ENCODE measurements at regions not wholly inside any gene's neighbourhood (a gene's known extent, or its start where the extent isn't known, plus 50 kb on each side); places are given as distances from the start of the nearest gene placed in this dataset.

DNA sequence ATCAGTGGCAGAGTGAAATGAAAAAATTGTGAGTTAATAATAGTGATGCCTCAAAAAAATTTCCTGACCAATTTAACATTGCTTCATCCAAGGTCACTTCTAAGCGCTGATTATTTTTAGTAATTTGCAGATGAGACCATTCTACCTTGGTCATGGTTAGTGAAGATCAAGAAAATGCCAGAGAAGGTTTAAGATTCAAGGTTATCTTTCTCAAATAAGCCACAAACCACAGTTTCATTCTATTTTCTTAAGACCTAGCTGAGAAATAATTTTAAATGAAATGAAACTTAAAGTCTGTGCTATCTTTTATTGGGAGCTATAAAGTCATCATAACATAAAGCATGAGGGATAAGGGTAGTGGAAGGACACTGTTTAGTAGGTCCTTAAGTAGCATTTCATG is 353.9 kb upstream of the NAALADL2 start:
- H3K27me3 ChIP-seq (ENCODE audit: insufficient read depth, insufficient read length) = no peaks in the 10 kb centered on the region
- DNase-seq (ENCODE audit: low read depth, low spot score) = no peak
- no peaks in the 10 kb centered on the region for H3K4me1 ChIP-seq (ENCODE audit: insufficient read depth, insufficient read length)
- no peak overlapping the region for H3K9ac ChIP-seq (ENCODE audit: insufficient read length, low read depth)
- H3K9me3 ChIP-seq (ENCODE audit: insufficient read depth, low read length) = no peaks in the 10 kb centered on the region
- H3K36me3 ChIP-seq (ENCODE audit: insufficient read depth, insufficient read length, low read length) = no peaks in the 10 kb centered on the region
- TF ChIP-seq ZNF274 (IDR thresholded peaks at IDR 0.05; ENCODE audit: low read depth, low read length) = no peak
- no peak for TF ChIP-seq YY1 (IDR thresholded peaks at IDR 0.05; ENCODE audit: insufficient read depth, insufficient read length)
- TF ChIP-seq SUZ12 (IDR thresholded peaks at IDR 0.05; ENCODE audit: extremely low read depth, insufficient read depth, insufficient read length) = no peak
- H3K4me3 ChIP-seq (ENCODE audit: insufficient read length, low read depth) = no peak overlapping the region

GRCh38 chr3:174524203-174524602 is 334.9 kb upstream of the NAALADL2 start:
- Histone ChIP-seq H3K9ac (ENCODE audit: insufficient read length, low read depth) (no peak overlapping the region), H3K4me3 (ENCODE audit: insufficient read length, low read depth) (no peak overlapping the region), H3K36me3 (ENCODE audit: insufficient read depth, insufficient read length, low read length) (no peaks in the 10 kb centered on the region), H3K27me3 (ENCODE audit: insufficient read depth, insufficient read length) (no peaks in the 10 kb centered on the region), H3K9me3 (ENCODE audit: insufficient read depth, low read length) (no peaks in the 10 kb centered on the region), H3K4me1 (ENCODE audit: insufficient read depth, insufficient read length) (no peaks in the 10 kb centered on the region)
- DNase-seq (ENCODE audit: low read depth, low spot score) = no peak
- TF ChIP-seq YY1 (IDR thresholded peaks at IDR 0.05; ENCODE audit: insufficient read depth, insufficient read length) (no peak), ZNF274 (IDR thresholded peaks at IDR 0.05; ENCODE audit: low read depth, low read length) (no peak)

DNA sequence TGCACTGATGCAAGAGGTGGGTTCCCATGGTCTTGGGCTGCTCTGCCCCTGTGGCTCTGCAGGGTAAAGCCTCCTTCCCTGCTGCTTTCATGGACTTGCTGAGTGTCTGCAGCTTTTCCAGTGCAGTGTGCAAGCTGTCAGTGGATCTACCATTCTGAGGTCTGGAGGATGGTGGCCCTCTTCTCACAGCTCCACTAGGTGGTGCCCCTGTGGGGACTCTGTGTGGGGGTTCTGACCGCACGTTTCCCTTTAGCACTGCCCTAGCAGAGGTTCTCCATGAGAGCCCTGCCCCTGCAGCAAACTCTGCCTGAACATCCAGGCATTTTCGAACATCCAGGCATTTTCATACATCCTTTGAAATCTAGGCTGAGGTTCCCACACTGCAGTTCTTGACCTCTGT is 329.8 kb upstream of the NAALADL2 start:
- Histone ChIP-seq H3K9me3 (ENCODE audit: insufficient read depth, low read length) (no peaks in the 10 kb centered on the region), H3K4me1 (ENCODE audit: insufficient read depth, insufficient read length) (no peaks in the 10 kb centered on the region), H3K36me3 (ENCODE audit: insufficient read depth, insufficient read length, low read length) (no peaks in the 10 kb centered on the region), H3K27me3 (ENCODE audit: insufficient read depth, insufficient read length) (no peaks in the 10 kb centered on the region), H3K9ac (ENCODE audit: insufficient read length, low read depth) (no peak overlapping the region), H3K4me3 (ENCODE audit: insufficient read length, low read depth) (no peak overlapping the region)
- DNase-seq (ENCODE audit: low read depth, low spot score) = no peak
- TF ChIP-seq SUZ12 (IDR thresholded peaks at IDR 0.05; ENCODE audit: extremely low read depth, insufficient read depth, insufficient read length) (no peak), ZNF274 (IDR thresholded peaks at IDR 0.05; ENCODE audit: low read depth, low read length) (no peak), YY1 (IDR thresholded peaks at IDR 0.05; ENCODE audit: insufficient read depth, insufficient read length) (no peak)

GRCh38 chr3:174531262-174531982 is 327.7 kb upstream of the NAALADL2 start:
- H3K27me3 ChIP-seq (ENCODE audit: insufficient read depth, insufficient read length) = no peaks in the 10 kb centered on the region
- H3K4me3 ChIP-seq (ENCODE audit: insufficient read length, low read depth) = no peak overlapping the region
- H3K36me3 ChIP-seq (ENCODE audit: insufficient read depth, insufficient read length, low read length) = no peaks in the 10 kb centered on the region
- TF ChIP-seq ZNF274 (IDR thresholded peaks at IDR 0.05; ENCODE audit: low read depth, low read length) = no peak
- no peak for TF ChIP-seq YY1 (IDR thresholded peaks at IDR 0.05; ENCODE audit: insufficient read depth, insufficient read length)
- TF ChIP-seq SUZ12 (IDR thresholded peaks at IDR 0.05; ENCODE audit: extremely low read depth, insufficient read depth, insufficient read length) = no peak
- no peak overlapping the region for H3K9ac ChIP-seq (ENCODE audit: insufficient read length, low read depth)
- H3K4me1 ChIP-seq (ENCODE audit: insufficient read depth, insufficient read length) = no peaks in the 10 kb centered on the region
- no peaks in the 10 kb centered on the region for H3K9me3 ChIP-seq (ENCODE audit: insufficient read depth, low read length)
- DNase-seq (ENCODE audit: low read depth, low spot score) = no peak

GRCh38 chr3:174532216-174532615 is 326.9 kb upstream of the NAALADL2 start:
- H3K9me3 ChIP-seq (ENCODE audit: insufficient read depth, low read length) = no peaks in the 10 kb centered on the region
- no peak overlapping the region for H3K9ac ChIP-seq (ENCODE audit: insufficient read length, low read depth)
- no peak for TF ChIP-seq YY1 (IDR thresholded peaks at IDR 0.05; ENCODE audit: insufficient read depth, insufficient read length)
- H3K27me3 ChIP-seq (ENCODE audit: insufficient read depth, insufficient read length) = no peaks in the 10 kb centered on the region
- no peak overlapping the region for H3K4me3 ChIP-seq (ENCODE audit: insufficient read length, low read depth)
- DNase-seq (ENCODE audit: low read depth, low spot score) = no peak
- H3K36me3 ChIP-seq (ENCODE audit: insufficient read depth, insufficient read length, low read length) = no peaks in the 10 kb centered on the region
- no peaks in the 10 kb centered on the region for H3K4me1 ChIP-seq (ENCODE audit: insufficient read depth, insufficient read length)

GRCh38 chr3:174532776-174533175 is 326.4 kb upstream of the NAALADL2 start:
- no peaks in the 10 kb centered on the region for H3K9me3 ChIP-seq (ENCODE audit: insufficient read depth, low read length)
- no peaks in the 10 kb centered on the region for H3K4me1 ChIP-seq (ENCODE audit: insufficient read depth, insufficient read length)
- H3K36me3 ChIP-seq (ENCODE audit: insufficient read depth, insufficient read length, low read length) = no peaks in the 10 kb centered on the region

DNA sequence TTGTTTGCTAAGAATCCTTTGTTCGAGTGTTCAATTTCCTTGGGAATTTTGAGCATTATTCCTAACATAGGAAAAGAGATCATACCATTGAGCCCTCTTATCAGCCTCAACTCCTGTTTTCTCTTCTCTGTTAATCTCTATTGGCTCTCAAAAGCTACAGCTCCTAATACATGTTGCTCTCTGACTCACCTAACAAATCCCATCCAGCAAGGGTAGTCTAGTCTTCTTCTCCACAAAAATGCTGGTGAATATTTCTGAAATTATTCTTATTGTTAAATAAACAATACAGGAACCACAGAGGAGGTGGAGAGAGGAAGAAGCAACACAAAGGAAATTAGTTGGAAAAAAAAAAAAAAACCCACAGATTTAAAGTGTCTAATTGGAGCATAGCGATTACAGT is 325.8 kb upstream of the NAALADL2 start:
- Histone ChIP-seq H3K27me3 (ENCODE audit: insufficient read depth, insufficient read length) (no peaks in the 10 kb centered on the region), H3K4me1 (ENCODE audit: insufficient read depth, insufficient read length) (no peaks in the 10 kb centered on the region), H3K36me3 (ENCODE audit: insufficient read depth, insufficient read length, low read length) (no peaks in the 10 kb centered on the region), H3K9me3 (ENCODE audit: insufficient read depth, low read length) (no peaks in the 10 kb centered on the region), H3K9ac (ENCODE audit: insufficient read length, low read depth) (no peak overlapping the region), H3K4me3 (ENCODE audit: insufficient read length, low read depth) (no peak overlapping the region)
- DNase-seq (ENCODE audit: low read depth, low spot score) = no peak
- TF ChIP-seq ZNF274 (IDR thresholded peaks at IDR 0.05; ENCODE audit: low read depth, low read length) (no peak), SUZ12 (IDR thresholded peaks at IDR 0.05; ENCODE audit: extremely low read depth, insufficient read depth, insufficient read length) (no peak)

More at GRCh38 chr3:174532776-174533175, 326.4 kb upstream of the NAALADL2 start:
- no peak overlapping the region for H3K9ac ChIP-seq (ENCODE audit: insufficient read length, low read depth)
- DNase-seq (ENCODE audit: low read depth, low spot score) = no peak
- no peak overlapping the region for H3K4me3 ChIP-seq (ENCODE audit: insufficient read length, low read depth)
- TF ChIP-seq YY1 (IDR thresholded peaks at IDR 0.05; ENCODE audit: insufficient read depth, insufficient read length) (no peak), ZNF274 (IDR thresholded peaks at IDR 0.05; ENCODE audit: low read depth, low read length) (no peak), SUZ12 (IDR thresholded peaks at IDR 0.05; ENCODE audit: extremely low read depth, insufficient read depth, insufficient read length) (no peak)
- no peaks in the 10 kb centered on the region for H3K27me3 ChIP-seq (ENCODE audit: insufficient read depth, insufficient read length)

Data from NT2/D1 (cell line).